ENCODE measurements at regions not wholly inside any gene's neighbourhood (a gene's known extent, or its start where the extent isn't known, plus 50 kb on each side); places are given as distances from the start of the nearest gene placed in this dataset.

GRCh38 chr1:198082576-198082975, 74.2 kb upstream of the NEK7 start:
- H3K27me3 ChIP-seq: no peaks in the 10 kb centered on the region
- no peaks in the 10 kb centered on the region for H3K4me1 ChIP-seq
- TF ChIP-seq POLR2A (IDR thresholded peaks at IDR 0.05) (no peak), CTCF (IDR thresholded peaks at IDR 0.05 in 4 of 5, conservative IDR thresholded peaks at IDR 0.05 in 1 of 5) (no peak)
- ATAC-seq: no peak
- H3K4me3 ChIP-seq: no peak overlapping the region
- H3K36me3 ChIP-seq: no peaks in the 10 kb centered on the region
- no peak overlapping the region for H3K27ac ChIP-seq
- H3K9me3 ChIP-seq: no peaks in the 10 kb centered on the region
- in situ Hi-C loops (cut with MboI; ENCODE audit: low sequenced_read_pairs in 4 of 4) (loop anchor here in 3 of 4 donors (10.0 to 25.0 kb wide), 3 partner anchors 280 to 382 kb away; no protein-coding TSS in a partner anchor), intact Hi-C loops (cut with DNase I; ENCODE audit: low total_unique reads) (loop anchor here (10.0 kb wide), 1 partner anchor 272 kb away; no protein-coding TSS in a partner anchor)
- DNase-seq: no peak

- ATAC-seq (no peak), DNase-seq (no peak)
- Histone ChIP-seq H3K4me3 (no peak overlapping the region), H3K4me1 (no peaks in the 10 kb centered on the region), H3K9me3 (no peaks in the 10 kb centered on the region), H3K27ac (no peak overlapping the region), H3K36me3 (no peaks in the 10 kb centered on the region), H3K27me3 (no peaks in the 10 kb centered on the region)
- intact Hi-C loops (cut with DNase I; ENCODE audit: low total_unique reads) (loop anchor here (10.0 kb wide), 1 partner anchor 271 kb away; no protein-coding TSS in a partner anchor), in situ Hi-C loops (cut with MboI; ENCODE audit: low sequenced_read_pairs in 4 of 4) (loop anchor here in 3 of 4 donors (10.0 to 25.0 kb wide), 3 partner anchors 279 to 381 kb away; no protein-coding TSS in a partner anchor)
- TF ChIP-seq POLR2A (IDR thresholded peaks at IDR 0.05) (no peak), CTCF (IDR thresholded peaks at IDR 0.05 in 4 of 5, conservative IDR thresholded peaks at IDR 0.05 in 1 of 5) (no peak)
Observed at GRCh38 chr1:198083549-198083948, 73.2 kb upstream of the NEK7 start.

- H3K9me3 ChIP-seq: no peaks in the 10 kb centered on the region
- H3K36me3 ChIP-seq: no peaks in the 10 kb centered on the region
- no peaks in the 10 kb centered on the region for H3K4me1 ChIP-seq
- DNase-seq (no peak), ATAC-seq (no peak)
- intact Hi-C loops (cut with DNase I; ENCODE audit: low total_unique reads): loop anchor here (10.0 kb wide), 1 partner anchor 270 kb away; no protein-coding TSS in a partner anchor
- H3K27me3 ChIP-seq: no peaks in the 10 kb centered on the region
- no peak for TF ChIP-seq CTCF (IDR thresholded peaks at IDR 0.05 in 4 of 5, conservative IDR thresholded peaks at IDR 0.05 in 1 of 5)
- TF ChIP-seq POLR2A (IDR thresholded peaks at IDR 0.05): no peak
- no peak overlapping the region for H3K27ac ChIP-seq
- H3K4me3 ChIP-seq: no peak overlapping the region
- in situ Hi-C loops (cut with MboI; ENCODE audit: low sequenced_read_pairs in 4 of 4): loop anchor here in 3 of 4 donors (10.0 to 25.0 kb wide), 3 partner anchors 278 to 380 kb away; no protein-coding TSS in a partner anchor
Observed at GRCh38 chr1:198084241-198084908, 72.4 kb upstream of the NEK7 start.

GRCh38 chr1:198086051-198086745, 70.6 kb upstream of the NEK7 start:
- TF ChIP-seq POLR2A (IDR thresholded peaks at IDR 0.05) (no peak), CTCF (IDR thresholded peaks at IDR 0.05 in 4 of 5, conservative IDR thresholded peaks at IDR 0.05 in 1 of 5) (no peak)
- H3K27me3 ChIP-seq: no peaks in the 10 kb centered on the region
- H3K27ac ChIP-seq: no peak overlapping the region
- H3K4me3 ChIP-seq: no peak overlapping the region
- in situ Hi-C loops (cut with MboI; ENCODE audit: low sequenced_read_pairs in 4 of 4): loop anchor here in 3 of 4 donors (10.0 to 25.0 kb wide), 3 partner anchors 276 to 379 kb away; no protein-coding TSS in a partner anchor
- H3K36me3 ChIP-seq: no peaks in the 10 kb centered on the region
- DNase-seq (no peak), ATAC-seq (no peak)
- intact Hi-C loops (cut with DNase I; ENCODE audit: low total_unique reads): loop anchor here (10.0 kb wide), 1 partner anchor 269 kb away; no protein-coding TSS in a partner anchor
- no peaks in the 10 kb centered on the region for H3K9me3 ChIP-seq
- H3K4me1 ChIP-seq: no peaks in the 10 kb centered on the region
